NCI-H524 treated with DMSO at 0.1 percent for 48 hours (cell line): ENCODE measurements at regions not wholly inside any gene's neighbourhood (a gene's known extent, or its start where the extent isn't known, plus 50 kb on each side); places are given as distances from the start of the nearest gene placed in this dataset.
"Not testable (repeated sequence)": the region's sequence is repeated elsewhere in the genome, so short reads cannot be mapped to it uniquely, and the experiment has no call there.

Source experiments
- DNase-seq: peaks from one replicate; lab custom pipeline; 2025; lab: John Stamatoyannopoulos, UW

- DNase-seq: no peak
Measured at GRCh38 chr20:48042628-48043027, 257.3 kb upstream of the SULF2 start.

- DNase-seq: no peak
Measured at GRCh38 chr20:48041078-48041780, 255.9 kb upstream of the SULF2 start.

GRCh38 chr20:48040491-48040890, 255.2 kb upstream of the SULF2 start:
- no peak for DNase-seq

- DNase-seq: no peak
Measured at GRCh38 chr20:48040051-48040450, 254.8 kb upstream of the SULF2 start.

GRCh38 chr20:48039514-48039913, 254.2 kb upstream of the SULF2 start:
- no peak for DNase-seq

GRCh38 chr20:48038713-48039112, 253.4 kb upstream of the SULF2 start:
- no peak for DNase-seq

GRCh38 chr20:48037798-48038197, 252.5 kb upstream of the SULF2 start:
- DNase-seq: not testable (repeated sequence)

GRCh38 chr20:48035961-48036731, 250.9 kb upstream of the SULF2 start:
- DNase-seq: no peak

GRCh38 chr20:48034751-48035150, 249.5 kb upstream of the SULF2 start:
- no peak for DNase-seq

GRCh38 chr20:48033005-48033404, 247.7 kb upstream of the SULF2 start:
- DNase-seq: not testable (repeated sequence)

- no peak for DNase-seq
Measured at GRCh38 chr20:48031122-48031521, 245.8 kb upstream of the SULF2 start.

- no peak for DNase-seq
Measured at GRCh38 chr20:48026981-48027592, 241.8 kb upstream of the SULF2 start.

- DNase-seq: no peak
Measured at GRCh38 chr20:48025661-48026060, 240.4 kb upstream of the SULF2 start.

GRCh38 chr20:48025051-48025515, 239.8 kb upstream of the SULF2 start:
- peak; percentile 41 for DNase-seq

- no peak for DNase-seq
Measured at GRCh38 chr20:48024539-48024938, 239.3 kb upstream of the SULF2 start.

- DNase-seq: not testable (repeated sequence)
Measured at GRCh38 chr20:48020696-48021095, 235.4 kb upstream of the SULF2 start.

GRCh38 chr20:48019940-48020339, 234.7 kb upstream of the SULF2 start:
- DNase-seq: no peak

- DNase-seq: no peak
Measured at GRCh38 chr20:48019496-48019895, 234.2 kb upstream of the SULF2 start.

GRCh38 chr20:48018851-48019250, 233.6 kb upstream of the SULF2 start:
- DNase-seq: not testable (repeated sequence)

- no peak for DNase-seq
Measured at GRCh38 chr20:48017992-48018391, 232.7 kb upstream of the SULF2 start.

- no peak for DNase-seq
Measured at GRCh38 chr20:48017509-48017908, 232.2 kb upstream of the SULF2 start.

- no peak for DNase-seq
Measured at GRCh38 chr20:48015943-48016723, 230.9 kb upstream of the SULF2 start.
